Skeletal muscle tissue (tissue), 3 donors: ENCODE measurements at regions not wholly inside any gene's neighbourhood (a gene's known extent, or its start where the extent isn't known, plus 50 kb on each side); places are given as distances from the start of the nearest gene placed in this dataset.

Source experiments
- H3K27ac ChIP-seq: one replicate; pipeline ENCODE4 v1.7.0; 2013; ENCODE audit warnings: mild to moderate bottlenecking, low read depth, low read length, inconsistent platforms
- H3K27me3 ChIP-seq, 3 donors: one replicate each; pipeline ENCODE4 v1.7.0; 2013; ENCODE audit warnings: low read length in 3 of 3; ENCODE audit not compliant: control insufficient read depth in 3 of 3, insufficient read depth in 3 of 3
- H3K36me3 ChIP-seq, 3 donors: one replicate each; pipeline ENCODE4 v1.7.0; 2013; ENCODE audit warnings: low read length in 3 of 3; ENCODE audit not compliant: control insufficient read depth in 3 of 3, insufficient read depth in 3 of 3
- H3K4me1 ChIP-seq, 3 donors: one replicate each; pipeline ENCODE4 v1.7.0; 2013; ENCODE audit warnings: low read length in 3 of 3, mild to moderate bottlenecking in 3 of 3; ENCODE audit not compliant: control insufficient read depth in 3 of 3, insufficient read depth in 3 of 3
- H3K4me3 ChIP-seq, 3 donors: one replicate each; pipeline ENCODE4 v1.7.0; 2013; ENCODE audit warnings: low read length in 3 of 3
- H3K9ac ChIP-seq, 3 donors: one replicate each; pipeline ENCODE4 v1.7.0; 2013; ENCODE audit warnings: low read length in 3 of 3, mild to moderate bottlenecking in 3 of 3, moderate library complexity in 2 of 3, low read depth in 1 of 3
- H3K9me3 ChIP-seq, 3 donors: one replicate each; pipeline ENCODE4 v1.7.0; 2013; ENCODE audit warnings: low read length in 3 of 3; ENCODE audit not compliant: control insufficient read depth in 3 of 3
- donor health status: Osteomylitis.

DNA sequence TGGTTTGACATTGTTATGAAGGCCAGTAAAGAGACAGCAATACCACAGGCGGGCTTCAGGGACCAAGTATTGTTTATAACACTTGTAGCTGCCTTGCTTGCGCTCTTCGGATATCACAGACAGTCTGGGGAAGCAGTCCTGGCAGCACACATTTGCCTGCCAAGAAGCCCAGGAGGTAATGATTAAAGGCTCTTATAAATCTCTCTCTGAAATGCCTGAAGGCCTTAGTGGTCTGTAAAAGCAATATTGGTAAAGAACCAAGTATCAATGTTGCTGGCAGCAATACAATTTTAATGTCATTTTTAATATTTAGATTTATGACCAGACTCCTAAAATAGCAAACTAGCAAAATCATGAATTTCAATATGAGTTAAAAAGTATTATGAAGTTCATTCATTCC is 1312.4 kb downstream of the PCDH9 start:
- Histone ChIP-seq H3K36me3 (no peaks in the 10 kb centered on the region), H3K4me1 (no peaks in the 10 kb centered on the region), H3K4me3 (no peak overlapping the region), H3K27ac (no peak overlapping the region), H3K9ac (no peak overlapping the region), H3K27me3 (no peaks in the 10 kb centered on the region), H3K9me3 (no peaks in the 10 kb centered on the region)

DNA sequence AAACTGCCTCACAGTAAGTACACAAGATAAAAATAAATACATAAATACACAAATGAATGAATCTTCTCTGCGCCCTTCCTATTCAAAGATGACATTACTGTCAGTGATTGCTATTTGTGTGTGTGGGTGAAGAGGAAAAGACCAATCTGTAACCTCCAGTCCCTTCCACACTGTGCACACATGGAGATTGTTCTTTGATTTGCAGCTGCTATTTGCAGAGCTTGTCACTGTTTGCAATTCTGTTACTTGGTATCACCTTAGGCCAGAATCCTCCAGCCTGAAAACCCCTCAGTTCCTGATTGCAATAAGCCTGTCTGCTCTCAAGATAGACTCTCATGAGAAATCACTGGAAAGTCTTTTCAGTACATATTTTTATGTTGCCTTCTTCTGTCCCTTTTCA is 1314.9 kb downstream of the PCDH9 start:
- H3K27me3 ChIP-seq = no peaks in the 10 kb centered on the region
- no peaks in the 10 kb centered on the region for H3K9me3 ChIP-seq
- no peak overlapping the region for H3K9ac ChIP-seq

GRCh38 chr13:65914716-65915115 is 1315.4 kb downstream of the PCDH9 start:
- peaks cover 0 to 4% (median 0%) of the 10 kb centered on the region in 3 donors for H3K4me1 ChIP-seq
- no peaks in the 10 kb centered on the region for H3K27me3 ChIP-seq
- H3K9ac ChIP-seq = no peak overlapping the region
- no peak overlapping the region for H3K27ac ChIP-seq
- H3K9me3 ChIP-seq = no peaks in the 10 kb centered on the region
- no peak overlapping the region for H3K4me3 ChIP-seq
- no peaks in the 10 kb centered on the region for H3K36me3 ChIP-seq

More for the DNA sequence above, 1314.9 kb downstream of the PCDH9 start:
- Histone ChIP-seq H3K4me3 (no peak overlapping the region), H3K27ac (no peak overlapping the region), H3K4me1 (peaks cover 0 to 4% (median 0%) of the 10 kb centered on the region in 3 donors), H3K36me3 (no peaks in the 10 kb centered on the region)

GRCh38 chr13:65913173-65913572 is 1317.0 kb downstream of the PCDH9 start:
- H3K9ac ChIP-seq = no peak overlapping the region

DNA sequence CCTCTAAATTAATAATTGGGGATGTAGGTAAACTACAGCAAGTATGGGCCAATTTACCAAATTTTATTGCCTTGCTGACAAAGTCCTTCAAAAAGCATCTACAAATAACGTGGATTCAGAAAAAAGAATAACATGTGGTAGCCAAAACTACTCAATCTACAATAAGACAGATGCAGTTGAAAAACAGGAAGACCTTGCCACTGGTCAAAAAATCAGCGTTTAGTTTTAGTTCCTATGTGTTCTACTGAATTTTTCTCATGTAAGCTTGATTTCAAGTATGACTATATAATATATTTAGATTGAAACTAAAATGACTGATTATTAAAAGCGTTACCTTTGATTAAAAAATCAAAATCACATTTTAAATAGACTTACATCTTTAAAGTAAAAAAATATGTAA is 1317.6 kb downstream of the PCDH9 start:
- Histone ChIP-seq H3K27me3 (no peaks in the 10 kb centered on the region), H3K9me3 (peaks cover 0 to 2% (median 0%) of the 10 kb centered on the region in 3 donors), H3K9ac (no peak overlapping the region), H3K4me3 (no peak overlapping the region), H3K4me1 (peaks cover 0 to 4% (median 0%) of the 10 kb centered on the region in 3 donors), H3K27ac (peak overlapping the region; percentile 15), H3K36me3 (no peaks in the 10 kb centered on the region)

More at GRCh38 chr13:65913173-65913572, 1317.0 kb downstream of the PCDH9 start:
- Histone ChIP-seq H3K36me3 (no peaks in the 10 kb centered on the region), H3K4me1 (peaks cover 0 to 4% (median 0%) of the 10 kb centered on the region in 3 donors), H3K27ac (peak overlapping the region; percentile 15), H3K9me3 (peaks cover 0 to 2% (median 0%) of the 10 kb centered on the region in 3 donors), H3K27me3 (no peaks in the 10 kb centered on the region), H3K4me3 (no peak overlapping the region)

- no peak overlapping the region for H3K9ac ChIP-seq
- no peak overlapping the region for H3K27ac ChIP-seq
- no peaks in the 10 kb centered on the region for H3K27me3 ChIP-seq
- H3K36me3 ChIP-seq = no peaks in the 10 kb centered on the region
- H3K9me3 ChIP-seq = peaks cover 0 to 2% (median 0%) of the 10 kb centered on the region in 3 donors
- H3K4me1 ChIP-seq = peaks cover 0 to 4% (median 0%) of the 10 kb centered on the region in 3 donors
- H3K4me3 ChIP-seq = no peak overlapping the region
Observed at GRCh38 chr13:65911546-65912193, 1318.5 kb downstream of the PCDH9 start.

DNA sequence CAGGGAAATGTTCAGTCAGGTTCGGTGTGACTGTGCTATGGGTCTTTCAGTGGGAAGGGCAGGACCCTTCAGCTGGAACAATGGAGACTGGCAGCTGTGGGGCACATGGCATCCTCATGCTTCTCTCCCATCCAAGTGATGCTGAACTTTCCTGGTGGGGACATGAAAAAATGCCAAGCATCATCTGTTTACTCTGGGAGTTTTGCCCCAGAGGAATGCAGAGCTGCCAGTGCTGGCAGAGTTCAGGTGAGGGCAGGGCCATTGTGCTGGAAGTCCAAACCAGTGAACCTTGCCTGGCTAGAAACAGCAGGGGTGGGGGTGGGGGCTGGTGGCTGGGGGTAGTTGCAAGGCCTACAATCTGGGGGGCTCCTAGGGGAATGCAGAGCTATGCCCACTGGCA is 1320.6 kb downstream of the PCDH9 start:
- no peak overlapping the region for H3K27ac ChIP-seq
- peaks cover 0 to 2% (median 0%) of the 10 kb centered on the region in 3 donors for H3K9me3 ChIP-seq
- no peak overlapping the region for H3K9ac ChIP-seq
- H3K27me3 ChIP-seq = no peaks in the 10 kb centered on the region
- no peaks in the 10 kb centered on the region for H3K36me3 ChIP-seq
- H3K4me3 ChIP-seq = no peak overlapping the region
- peaks cover 0 to 4% (median 0%) of the 10 kb centered on the region in 3 donors for H3K4me1 ChIP-seq

DNA sequence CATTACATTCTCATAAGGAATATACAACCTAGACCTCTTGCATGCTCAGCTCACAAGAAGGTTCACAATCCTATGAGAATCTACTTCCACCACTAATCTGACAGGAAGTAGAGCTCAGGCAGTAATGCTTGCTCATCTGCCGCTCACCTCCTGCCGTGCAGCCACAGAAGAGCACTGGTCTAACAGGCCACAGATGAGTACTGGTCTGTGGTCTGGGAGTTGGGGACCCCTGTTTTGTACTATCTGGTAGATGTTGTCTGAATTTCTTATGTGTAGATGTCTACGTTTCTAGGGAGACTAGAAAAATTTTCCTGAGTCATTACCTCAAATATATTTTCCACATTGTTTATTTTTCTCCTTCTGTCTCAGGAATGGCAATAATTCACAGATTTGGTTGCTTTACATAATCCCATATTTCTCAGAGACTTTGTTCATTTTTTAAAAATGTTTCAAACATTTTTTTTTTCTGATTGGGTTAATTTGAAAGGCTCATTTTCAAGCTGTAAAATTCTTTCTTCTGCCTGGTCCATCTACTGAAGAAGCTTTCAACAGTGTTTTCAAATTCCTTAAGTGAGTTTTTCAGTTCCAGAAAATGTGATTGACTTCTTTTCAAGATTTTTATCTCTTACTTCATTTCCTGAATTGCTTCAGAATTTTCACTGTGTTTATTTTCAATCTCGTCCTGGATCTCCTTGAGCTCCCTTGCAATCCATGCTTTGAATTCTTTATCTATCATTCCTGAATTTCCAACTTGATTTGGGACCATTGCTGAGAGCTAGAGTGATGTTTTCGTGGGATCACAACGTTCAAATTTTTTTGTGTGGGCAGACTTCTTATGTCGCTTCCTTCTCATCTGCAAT is 1322.2 kb downstream of the PCDH9 start:
- Histone ChIP-seq H3K27ac (no peak overlapping the region), H3K4me3 (no peak overlapping the region), H3K9me3 (peaks cover 0 to 2% (median 0%) of the 10 kb centered on the region in 3 donors), H3K36me3 (no peaks in the 10 kb centered on the region), H3K4me1 (peaks cover 0 to 4% (median 0%) of the 10 kb centered on the region in 3 donors), H3K9ac (no peak overlapping the region), H3K27me3 (no peaks in the 10 kb centered on the region)

DNA sequence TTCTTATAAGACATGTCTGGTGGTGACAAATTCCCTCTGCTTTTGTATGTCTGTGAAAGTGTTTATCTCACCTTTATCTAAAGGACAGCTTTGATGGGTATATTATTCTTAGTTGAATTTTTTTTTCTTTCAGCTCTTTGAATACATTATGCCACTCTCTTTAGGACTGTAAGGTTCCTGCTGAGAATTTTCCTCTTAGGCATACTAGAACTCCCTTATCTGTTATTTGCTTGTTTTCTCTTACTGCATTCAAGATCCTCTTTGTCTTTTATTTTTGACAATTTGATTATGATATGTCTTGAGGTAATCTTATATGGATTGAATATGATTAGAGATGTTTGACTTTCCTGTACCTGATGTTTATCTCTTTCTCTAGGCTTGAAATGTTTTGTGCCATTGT is 1328.4 kb downstream of the PCDH9 start:
- H3K36me3 ChIP-seq = no peaks in the 10 kb centered on the region
- H3K4me3 ChIP-seq = no peak overlapping the region
- H3K9ac ChIP-seq = no peak overlapping the region
- H3K9me3 ChIP-seq = no peaks in the 10 kb centered on the region
- no peaks in the 10 kb centered on the region for H3K4me1 ChIP-seq
- H3K27me3 ChIP-seq = no peaks in the 10 kb centered on the region
- no peak overlapping the region for H3K27ac ChIP-seq

DNA sequence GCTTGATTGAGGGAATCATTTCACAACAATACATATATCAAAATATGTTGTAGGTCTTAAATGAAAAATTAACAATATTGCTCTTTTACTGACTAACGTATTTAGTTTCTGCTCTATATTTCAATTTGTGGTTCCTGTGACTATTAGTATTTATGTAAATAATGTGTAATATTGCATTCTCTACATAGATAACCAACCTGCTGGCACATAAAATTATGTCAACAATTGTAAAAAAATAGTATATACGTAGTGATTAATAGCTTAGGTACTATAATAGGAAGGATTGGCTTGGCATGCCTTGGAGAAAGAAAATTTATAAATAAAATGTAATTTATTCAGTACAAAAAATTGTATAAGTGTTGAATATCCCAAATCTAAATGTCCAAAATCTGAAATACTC is 1336.1 kb downstream of the PCDH9 start:
- Histone ChIP-seq H3K4me3 (no peak overlapping the region), H3K9me3 (no peaks in the 10 kb centered on the region), H3K36me3 (no peaks in the 10 kb centered on the region), H3K4me1 (no peaks in the 10 kb centered on the region), H3K27ac (no peak overlapping the region), H3K9ac (no peak overlapping the region), H3K27me3 (no peaks in the 10 kb centered on the region)
